ENCODE measurements at regions not wholly inside any gene's neighbourhood (a gene's known extent, or its start where the extent isn't known, plus 50 kb on each side); places are given as distances from the start of the nearest gene placed in this dataset.

DNA sequence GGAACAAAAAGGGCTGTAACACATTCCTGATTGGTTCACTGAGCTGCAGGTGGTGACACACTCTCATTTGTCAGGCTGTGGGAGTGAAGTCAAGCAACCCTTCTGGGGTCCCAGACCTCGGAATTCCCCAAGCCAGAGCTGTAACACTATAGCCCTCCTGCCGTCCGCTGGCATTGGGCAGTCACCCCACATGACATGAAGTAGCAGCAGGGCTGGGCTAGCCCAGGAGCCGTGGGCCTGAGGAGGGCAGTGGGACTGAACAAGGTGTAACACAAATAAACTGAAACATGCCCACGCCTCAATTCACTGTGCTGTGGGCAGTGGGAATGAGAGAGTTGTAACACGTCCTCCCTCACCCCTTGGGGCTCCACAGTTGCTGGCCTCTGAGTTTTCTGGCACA is 689.1 kb upstream of the EYS start (continued):
- TF ChIP-seq REST (IDR thresholded peaks at IDR 0.05) (no peak), GATA3 (IDR thresholded peaks at IDR 0.05; ENCODE audit: borderline replicate concordance) (no peak), SREBF2 (IDR thresholded peaks at IDR 0.05) (no peak), NPAS2 (CRISPR knock-in tag; IDR thresholded peaks at IDR 0.05; ENCODE audit: borderline replicate concordance) (no peak)

- H3K27ac ChIP-seq, result no peak overlapping the region
- no peak for DNase-seq (ENCODE audit: low read depth in 1 of 2, low spot score in 1 of 2)
- no peak overlapping the region for H3K4me2 ChIP-seq
- POLR2A ChIA-PET, result no interaction called here
- H3K4me1 ChIP-seq, result no peaks in the 10 kb centered on the region
- whole genome bisulfite sequencing (ENCODE audit: missing lambda C conversion rate), result 77% methylated on average over 2 of the region's 2 CpGs
- H3K9me3 ChIP-seq, result no peaks in the 10 kb centered on the region
- TF ChIP-seq ZSCAN20 (CRISPR knock-in tag; IDR thresholded peaks at IDR 0.05) (no peak), EP300 (IDR thresholded peaks at IDR 0.05) (no peak), RNF2 (IDR thresholded peaks at IDR 0.05; ENCODE audit: borderline replicate concordance, low read depth) (no peak), CEBPB (IDR thresholded peaks at IDR 0.05) (no peak), ZNF302 (CRISPR knock-in tag; IDR thresholded peaks at IDR 0.05) (no peak), RAD21 (conservative IDR thresholded peaks at IDR 0.05 in 1 of 2, IDR thresholded peaks at IDR 0.05 in 1 of 2) (no peak), NFE2L2 (conservative IDR thresholded peaks at IDR 0.05; ENCODE audit: low read length) (no peak), E2F6 (IDR thresholded peaks at IDR 0.05; ENCODE audit: borderline replicate concordance, low read depth) (no peak), GATA3 (IDR thresholded peaks at IDR 0.05; ENCODE audit: borderline replicate concordance) (no peak), HOXB5 (CRISPR knock-in tag; IDR thresholded peaks at IDR 0.05) (no peak), KDM1A (IDR thresholded peaks at IDR 0.05; ENCODE audit: low read depth) (no peak), POLR2A (IDR thresholded peaks at IDR 0.05; ENCODE audit: low read length) (no peak), BHLHE40 (IDR thresholded peaks at IDR 0.05; ENCODE audit: low read depth, low read length) (no peak), RARB (CRISPR knock-in tag; IDR thresholded peaks at IDR 0.05) (no peak), EHMT2 (IDR thresholded peaks at IDR 0.05; ENCODE audit: low read depth) (no peak), ZC3H11A (IDR thresholded peaks at IDR 0.05) (no peak), PHF8 (IDR thresholded peaks at IDR 0.05; ENCODE audit: borderline replicate concordance, low read depth) (no peak), FOSB (CRISPR knock-in tag; IDR thresholded peaks at IDR 0.05) (no peak)
- TF ChIP-seq, protein P1, sequence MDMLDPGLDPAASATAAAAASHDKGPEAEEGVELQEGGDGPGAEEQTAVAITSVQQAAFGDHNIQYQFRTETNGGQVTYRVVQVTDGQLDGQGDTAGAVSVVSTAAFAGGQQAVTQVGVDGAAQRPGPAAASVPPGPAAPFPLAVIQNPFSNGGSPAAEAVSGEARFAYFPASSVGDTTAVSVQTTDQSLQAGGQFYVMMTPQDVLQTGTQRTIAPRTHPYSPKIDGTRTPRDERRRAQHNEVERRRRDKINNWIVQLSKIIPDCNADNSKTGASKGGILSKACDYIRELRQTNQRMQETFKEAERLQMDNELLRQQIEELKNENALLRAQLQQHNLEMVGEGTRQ (IDR thresholded peaks at IDR 0.05), result no peak
- TF ChIP-seq, protein P2, sequence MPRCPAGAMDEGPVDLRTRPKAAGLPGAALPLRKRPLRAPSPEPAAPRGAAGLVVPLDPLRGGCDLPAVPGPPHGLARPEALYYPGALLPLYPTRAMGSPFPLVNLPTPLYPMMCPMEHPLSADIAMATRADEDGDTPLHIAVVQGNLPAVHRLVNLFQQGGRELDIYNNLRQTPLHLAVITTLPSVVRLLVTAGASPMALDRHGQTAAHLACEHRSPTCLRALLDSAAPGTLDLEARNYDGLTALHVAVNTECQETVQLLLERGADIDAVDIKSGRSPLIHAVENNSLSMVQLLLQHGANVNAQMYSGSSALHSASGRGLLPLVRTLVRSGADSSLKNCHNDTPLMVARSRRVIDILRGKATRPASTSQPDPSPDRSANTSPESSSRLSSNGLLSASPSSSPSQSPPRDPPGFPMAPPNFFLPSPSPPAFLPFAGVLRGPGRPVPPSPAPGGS (IDR thresholded peaks at IDR 0.05), result no peak
- no peak overlapping the region for H3K4me3 ChIP-seq
- ATAC-seq, result no peak
- CTCF ChIA-PET, result no interaction called here
- FAIRE-seq, result no peak
Observed at GRCh38 chr6:66390393-66390792, 683.4 kb upstream of the EYS start.

All from A549 (cell line).